Testis (tissue), 2 donors: ENCODE measurements at regions not wholly inside any gene's neighbourhood (a gene's known extent, or its start where the extent isn't known, plus 50 kb on each side); places are given as distances from the start of the nearest gene placed in this dataset.

Source experiments
- CTCF ChIP-seq, 3 experiments: fragments of 450-650 bp in 2 of 3; fragments of 200-600 bp in 1 of 3; sonication (generic) in 1 of 3; IDR thresholded peaks; one replicate each; pipeline ENCODE4 v1.5.1; 2016 to 2019; ENCODE audit warnings: antibody characterized with exemption in 3 of 3, mild to moderate bottlenecking in 2 of 3, moderate library complexity in 1 of 3
- POLR2A ChIP-seq: fragments of 450-650 bp; IDR thresholded peaks from one replicate; pipeline ENCODE4 v1.6.1; 2017; ENCODE audit warnings: antibody characterized with exemption, mild to moderate bottlenecking, moderate library complexity

- TF ChIP-seq CTCF (IDR thresholded peaks at IDR 0.05): no peak
- TF ChIP-seq POLR2A: no peak
Observed at GRCh38 chr1:177799746-177800145, 170.1 kb downstream of the SEC16B start.
